ENCODE measurements at regions not wholly inside any gene's neighbourhood (a gene's known extent, or its start where the extent isn't known, plus 50 kb on each side); places are given as distances from the start of the nearest gene placed in this dataset.
"Not testable (repeated sequence)": the region's sequence is repeated elsewhere in the genome, so short reads cannot be mapped to it uniquely, and the experiment has no call there.

DNA sequence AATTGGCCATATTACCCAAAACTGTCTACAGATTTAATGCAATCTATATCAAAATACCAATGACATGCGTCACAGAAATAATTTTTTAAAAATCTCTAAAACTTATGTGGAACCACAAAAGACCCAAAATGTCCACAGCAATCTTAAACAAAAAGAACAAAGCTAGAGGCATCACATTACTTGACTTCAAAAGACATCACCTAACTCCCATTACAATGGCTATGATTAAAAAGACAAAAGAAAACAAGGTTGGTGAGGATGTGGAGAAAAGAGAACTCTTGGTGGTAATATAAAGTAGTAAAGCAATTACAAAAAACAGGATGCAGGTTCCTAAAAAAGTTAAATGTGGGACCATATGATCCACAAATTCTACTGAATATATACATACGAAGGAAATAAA, 187.6 kb upstream of the CNTN6 start:
- TF ChIP-seq, protein P1, sequence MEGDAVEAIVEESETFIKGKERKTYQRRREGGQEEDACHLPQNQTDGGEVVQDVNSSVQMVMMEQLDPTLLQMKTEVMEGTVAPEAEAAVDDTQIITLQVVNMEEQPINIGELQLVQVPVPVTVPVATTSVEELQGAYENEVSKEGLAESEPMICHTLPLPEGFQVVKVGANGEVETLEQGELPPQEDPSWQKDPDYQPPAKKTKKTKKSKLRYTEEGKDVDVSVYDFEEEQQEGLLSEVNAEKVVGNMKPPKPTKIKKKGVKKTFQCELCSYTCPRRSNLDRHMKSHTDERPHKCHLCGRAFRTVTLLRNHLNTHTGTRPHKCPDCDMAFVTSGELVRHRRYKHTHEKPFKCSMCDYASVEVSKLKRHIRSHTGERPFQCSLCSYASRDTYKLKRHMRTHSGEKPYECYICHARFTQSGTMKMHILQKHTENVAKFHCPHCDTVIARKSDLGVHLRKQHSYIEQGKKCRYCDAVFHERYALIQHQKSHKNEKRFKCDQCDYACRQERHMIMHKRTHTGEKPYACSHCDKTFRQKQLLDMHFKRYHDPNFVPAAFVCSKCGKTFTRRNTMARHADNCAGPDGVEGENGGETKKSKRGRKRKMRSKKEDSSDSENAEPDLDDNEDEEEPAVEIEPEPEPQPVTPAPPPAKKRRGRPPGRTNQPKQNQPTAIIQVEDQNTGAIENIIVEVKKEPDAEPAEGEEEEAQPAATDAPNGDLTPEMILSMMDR (IDR thresholded peaks at IDR 0.05; ENCODE audit: low read depth, low read length) = no peak
- no peak for DNase-seq (ENCODE audit: low read depth in 2 of 2)
- H3K4me3 ChIP-seq (replicated peaks in 1 of 2; ENCODE audit: low read depth in 2 of 2, low read length in 2 of 2) = no peak overlapping the region

DNA sequence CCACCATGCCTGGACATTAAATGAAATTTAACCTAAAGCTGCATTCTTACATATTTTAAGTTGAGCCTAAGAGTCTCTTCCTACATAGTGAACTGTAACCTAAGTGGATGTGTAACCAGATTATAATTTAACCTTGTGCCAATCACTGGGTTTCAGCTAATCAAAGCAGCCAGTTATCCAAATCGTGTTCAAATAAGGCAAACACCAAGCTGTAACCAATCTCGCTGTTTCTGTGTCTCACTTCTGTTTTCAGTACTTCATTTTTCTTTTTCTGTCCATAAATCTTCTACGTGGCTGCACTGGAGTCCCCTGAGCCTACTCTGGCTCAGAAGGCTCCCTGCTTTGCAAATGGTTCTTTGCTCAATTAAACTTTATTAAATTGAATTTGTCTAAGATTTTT, 186.1 kb upstream of the CNTN6 start:
- no peak for DNase-seq (ENCODE audit: low read depth in 2 of 2)
- no peak overlapping the region for H3K4me3 ChIP-seq (replicated peaks in 1 of 2; ENCODE audit: low read depth in 2 of 2, low read length in 2 of 2)
- TF ChIP-seq, protein P1 (IDR thresholded peaks at IDR 0.05; ENCODE audit: low read depth, low read length) = no peak

DNA sequence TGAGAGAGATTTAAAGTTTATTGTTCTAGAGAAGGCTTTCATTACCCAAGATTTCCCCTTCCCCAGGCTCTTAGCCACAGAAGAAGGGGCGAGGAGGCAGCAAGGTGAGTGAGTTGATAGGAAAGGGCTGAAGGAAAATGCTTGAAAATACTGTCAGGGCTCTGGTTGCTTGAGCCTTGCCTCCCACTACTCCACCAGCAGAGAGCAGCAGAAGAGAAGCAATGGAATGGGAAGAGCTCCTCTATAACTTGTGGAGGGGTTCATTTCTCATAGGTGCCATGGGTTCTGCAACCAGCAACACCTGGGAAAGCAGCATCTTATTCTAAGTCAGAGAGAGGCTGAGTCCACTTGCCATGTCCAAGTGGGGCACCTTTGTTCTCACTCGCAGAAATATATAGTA, 184.0 kb upstream of the CNTN6 start:
- peak in 1 of 2 donors; percentile 6 for DNase-seq (ENCODE audit: low read depth in 2 of 2)
- H3K4me3 ChIP-seq (replicated peaks in 1 of 2; ENCODE audit: low read depth in 2 of 2, low read length in 2 of 2) = no peak overlapping the region
- TF ChIP-seq, protein P1 (IDR thresholded peaks at IDR 0.05; ENCODE audit: low read depth, low read length) = peak; percentile 33

DNA sequence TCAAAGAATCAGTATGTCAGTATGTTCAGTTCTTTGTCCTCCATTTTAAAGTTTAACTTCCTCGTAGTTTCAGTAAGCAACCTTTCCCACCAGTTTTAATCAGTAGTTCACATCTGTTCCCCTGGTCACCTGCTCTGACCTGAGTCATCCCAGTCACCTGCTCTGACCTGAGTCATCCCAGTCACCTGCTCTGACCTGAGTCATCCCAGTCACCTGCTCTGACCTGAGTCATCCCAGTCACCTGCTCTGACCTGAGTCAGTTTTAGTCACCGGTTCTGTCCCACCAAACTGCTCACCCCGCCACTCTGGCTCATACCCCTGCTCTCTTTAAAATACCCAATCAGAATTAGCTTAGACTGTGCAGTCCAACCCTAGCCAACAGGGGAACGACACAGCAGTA, 180.1 kb upstream of the CNTN6 start:
- H3K4me3 ChIP-seq (replicated peaks in 1 of 2; ENCODE audit: low read depth in 2 of 2, low read length in 2 of 2); DNase-seq (ENCODE audit: low read depth in 2 of 2): not testable (repeated sequence)

DNA sequence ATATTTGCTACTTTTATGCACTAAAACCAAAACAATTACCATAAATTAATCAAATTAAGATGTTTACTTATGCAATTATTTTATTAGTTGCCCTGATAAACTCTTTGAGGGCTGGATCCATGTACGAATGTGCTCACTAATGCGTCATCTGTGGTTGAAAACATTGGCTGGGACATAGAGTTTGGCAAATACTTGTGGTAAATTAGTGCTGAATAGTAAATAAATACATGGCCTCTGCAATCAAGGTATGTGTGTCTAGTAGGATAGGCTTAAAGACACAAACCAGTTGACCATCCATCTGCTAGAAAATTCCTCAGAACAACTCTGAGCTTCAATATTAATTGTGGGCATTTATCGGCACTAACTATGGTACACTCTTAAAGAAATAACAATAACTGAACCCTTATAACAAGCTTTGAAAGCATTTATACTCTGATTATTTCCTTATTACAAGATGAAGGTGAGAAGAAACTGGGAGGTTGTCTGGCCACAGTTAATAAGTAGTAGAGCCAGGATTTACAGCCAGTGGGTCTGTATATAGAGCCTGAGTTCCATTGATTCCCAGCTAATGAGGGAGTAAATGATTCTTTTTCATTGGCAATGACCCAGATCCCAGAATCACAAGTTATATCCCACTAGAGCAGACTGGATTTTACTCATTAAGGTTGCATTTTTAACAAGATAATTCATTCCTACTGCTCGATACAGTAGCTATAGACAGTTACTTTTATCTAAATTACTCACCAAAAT, 169.5 kb upstream of the CNTN6 start:
- no peak for DNase-seq (ENCODE audit: low read depth in 2 of 2)
- TF ChIP-seq, protein P1 (IDR thresholded peaks at IDR 0.05; ENCODE audit: low read depth, low read length) = no peak

DNA sequence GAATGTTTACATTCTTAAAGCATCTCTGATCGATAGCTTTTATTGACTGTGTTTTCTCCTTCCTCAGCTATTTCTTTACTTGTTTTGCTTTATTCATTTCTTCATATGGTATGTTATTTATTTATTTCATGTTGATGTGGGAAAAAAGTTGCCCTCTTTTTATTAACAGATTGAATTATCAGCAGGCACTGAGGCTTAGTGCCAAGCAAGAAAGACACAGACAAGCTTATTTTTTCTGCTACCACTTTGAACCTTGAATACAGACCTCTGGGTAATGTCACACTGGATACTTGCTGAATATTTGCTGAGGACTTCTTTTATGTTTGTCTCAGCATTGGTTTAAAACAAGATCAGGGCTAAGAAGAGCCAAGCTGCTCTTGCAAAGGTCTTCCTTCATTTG, 162.0 kb upstream of the CNTN6 start:
- TF ChIP-seq, protein P1 (IDR thresholded peaks at IDR 0.05; ENCODE audit: low read depth, low read length) = no peak
- no peak overlapping the region for H3K4me3 ChIP-seq (replicated peaks in 1 of 2; ENCODE audit: low read depth in 2 of 2, low read length in 2 of 2)
- no peak for DNase-seq (ENCODE audit: low read depth in 2 of 2)

More for the DNA sequence above, 169.5 kb upstream of the CNTN6 start:
- no peak overlapping the region for H3K4me3 ChIP-seq (replicated peaks in 1 of 2; ENCODE audit: low read depth in 2 of 2, low read length in 2 of 2)

DNA sequence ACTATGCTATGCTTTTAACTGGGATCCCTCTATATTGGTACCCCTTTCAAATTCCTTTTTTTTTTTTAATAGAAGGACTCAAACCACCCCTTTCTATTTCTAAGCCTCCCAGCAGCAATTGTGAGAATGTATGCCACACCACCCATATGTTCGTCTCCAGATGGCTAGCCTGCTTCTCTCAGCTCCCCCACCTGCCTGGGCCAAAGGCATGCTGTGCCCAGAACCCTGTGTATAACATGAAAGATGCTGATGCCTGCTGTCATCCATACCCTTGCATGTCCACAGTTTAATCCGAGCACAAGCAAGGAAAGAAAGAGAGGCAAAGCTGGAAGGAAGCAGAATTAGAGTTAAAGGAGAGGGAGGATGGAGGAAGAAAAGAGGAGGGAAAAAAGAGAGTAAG, 159.5 kb upstream of the CNTN6 start:
- no peak overlapping the region for H3K4me3 ChIP-seq (replicated peaks in 1 of 2; ENCODE audit: low read depth in 2 of 2, low read length in 2 of 2)
- TF ChIP-seq, protein P1 (IDR thresholded peaks at IDR 0.05; ENCODE audit: low read depth, low read length) = no peak
- no peak for DNase-seq (ENCODE audit: low read depth in 2 of 2)
